Muscle layer of duodenum (tissue), 2 donors: ENCODE measurements at regions not wholly inside any gene's neighbourhood (a gene's known extent, or its start where the extent isn't known, plus 50 kb on each side); places are given as distances from the start of the nearest gene placed in this dataset.

Experiments
- H3K27ac ChIP-seq: one replicate; pipeline ENCODE4 v1.7.0; 2013; ENCODE audit warnings: mild to moderate bottlenecking, low read length
- H3K27me3 ChIP-seq: one replicate; pipeline ENCODE4 v1.7.0; 2013; ENCODE audit warnings: low read depth, mild to moderate bottlenecking, control low read depth, low read length
- H3K36me3 ChIP-seq, 2 donors: one replicate each; pipeline ENCODE4 v1.7.0; 2013; ENCODE audit warnings: low read length in 2 of 2, control low read depth in 1 of 2, mild to moderate bottlenecking in 1 of 2; ENCODE audit not compliant: insufficient read depth in 2 of 2, control insufficient read depth in 1 of 2
- H3K4me1 ChIP-seq, 2 donors: one replicate each; pipeline ENCODE4 v1.7.0; 2013; ENCODE audit warnings: low read length in 2 of 2, mild to moderate bottlenecking in 2 of 2, control low read depth in 1 of 2, moderate library complexity in 1 of 2; ENCODE audit not compliant: insufficient read depth in 2 of 2, control insufficient read depth in 1 of 2
- H3K4me3 ChIP-seq, 2 donors: one replicate each; pipeline ENCODE4 v1.7.0; 2013; ENCODE audit warnings: low read length in 2 of 2, low read depth in 1 of 2, mild to moderate bottlenecking in 1 of 2
- H3K9me3 ChIP-seq, 2 donors: one replicate each; pipeline ENCODE4 v1.7.0; 2013; ENCODE audit warnings: low read length in 2 of 2, control low read depth in 1 of 2, mild to moderate bottlenecking in 1 of 2; ENCODE audit not compliant: control insufficient read depth in 1 of 2
- donor health status: healthy.

DNA sequence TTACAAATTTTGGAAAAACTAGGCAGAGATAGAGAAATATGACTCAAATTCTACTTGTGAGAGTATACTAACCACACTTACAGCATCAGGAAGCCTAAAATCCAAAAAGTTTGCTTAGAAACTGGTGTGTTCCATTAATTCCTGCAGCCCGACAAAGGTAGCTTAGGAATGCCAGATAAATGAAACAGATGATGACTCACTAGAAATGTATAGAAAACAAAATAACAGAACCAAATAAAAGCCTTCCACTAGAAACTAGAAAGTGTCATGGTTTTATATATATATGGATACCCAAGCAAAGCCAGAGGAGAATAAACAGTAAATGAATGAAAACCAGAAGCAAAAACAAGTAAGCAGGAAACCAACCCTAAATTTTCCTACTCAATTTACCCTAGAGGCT is 272.2 kb upstream of the PRDM9 start:
- H3K27me3 ChIP-seq = no peaks in the 10 kb centered on the region

GRCh38 chr5:23234197-23234596 is 273.2 kb upstream of the PRDM9 start:
- Histone ChIP-seq H3K36me3 (no peaks in the 10 kb centered on the region), H3K9me3 (no peaks in the 10 kb centered on the region), H3K27ac (no peak overlapping the region), H3K4me1 (no peaks in the 10 kb centered on the region), H3K4me3 (no peak overlapping the region), H3K27me3 (no peaks in the 10 kb centered on the region)

More for the DNA sequence above, 272.2 kb upstream of the PRDM9 start:
- H3K4me1 ChIP-seq = no peaks in the 10 kb centered on the region
- H3K27ac ChIP-seq = no peak overlapping the region
- H3K4me3 ChIP-seq = no peak overlapping the region
- H3K36me3 ChIP-seq = no peaks in the 10 kb centered on the region
- H3K9me3 ChIP-seq = no peaks in the 10 kb centered on the region

DNA sequence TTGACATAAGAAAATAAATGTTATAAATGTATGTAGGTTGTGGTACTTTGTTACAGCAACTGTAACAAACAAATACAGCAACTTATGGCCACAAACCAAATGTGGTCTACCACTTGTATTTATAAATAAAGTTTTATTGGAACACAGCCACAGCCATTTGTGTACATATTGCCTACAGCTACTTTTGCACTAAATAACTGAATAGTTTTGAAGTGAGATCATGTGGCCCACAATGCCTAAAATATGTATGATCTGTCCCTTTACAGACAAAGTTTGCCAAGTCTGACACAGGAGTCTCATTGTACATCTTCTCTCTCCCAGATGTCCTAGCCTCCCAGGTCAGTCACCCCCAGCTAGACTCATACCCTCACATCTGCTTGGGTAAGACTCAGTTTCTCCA is 283.6 kb upstream of the PRDM9 start:
- Histone ChIP-seq H3K9me3 (no peaks in the 10 kb centered on the region), H3K27ac (no peak overlapping the region), H3K4me1 (no peaks in the 10 kb centered on the region), H3K4me3 (no peak overlapping the region), H3K36me3 (no peaks in the 10 kb centered on the region), H3K27me3 (no peaks in the 10 kb centered on the region)

DNA sequence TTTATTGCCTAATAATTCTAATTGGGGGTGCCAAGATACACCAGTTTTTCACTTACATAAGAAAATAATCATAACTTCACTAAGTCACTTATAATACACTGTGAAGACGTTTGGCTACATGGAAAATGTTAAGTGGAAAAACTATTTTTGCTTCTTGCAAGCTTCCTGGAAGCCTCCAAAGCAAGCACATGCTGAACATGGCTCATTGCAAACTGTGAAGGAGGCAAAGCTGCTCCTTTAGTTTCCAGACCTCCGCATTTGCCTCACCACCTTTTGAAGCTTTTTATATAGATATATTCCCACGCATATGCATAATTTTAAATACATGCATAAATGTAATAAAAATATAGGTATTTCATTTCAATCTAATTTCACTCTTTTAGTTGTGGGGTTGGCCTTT is 285.6 kb upstream of the PRDM9 start:
- Histone ChIP-seq H3K4me3 (no peak overlapping the region), H3K36me3 (no peaks in the 10 kb centered on the region), H3K27me3 (no peaks in the 10 kb centered on the region), H3K4me1 (no peaks in the 10 kb centered on the region), H3K27ac (no peak overlapping the region), H3K9me3 (no peaks in the 10 kb centered on the region)

DNA sequence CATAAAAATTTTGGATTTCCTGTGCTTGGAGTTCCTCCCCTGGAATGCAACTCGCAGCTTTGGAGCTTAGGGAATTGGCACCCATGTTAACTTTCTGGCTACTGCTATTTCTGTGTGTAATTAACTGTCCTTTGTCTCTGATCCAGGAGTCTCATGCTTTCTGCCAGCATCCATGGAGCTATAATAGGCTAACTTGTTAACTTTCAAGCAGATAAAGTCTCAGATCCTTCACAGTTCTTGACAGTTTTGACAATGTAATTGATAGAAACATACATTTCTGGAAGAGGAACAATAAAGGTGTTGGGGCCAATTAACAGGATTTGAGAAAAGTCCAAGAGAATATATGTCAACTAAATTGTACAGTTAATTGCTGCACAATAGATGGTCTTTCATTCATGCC is 290.2 kb upstream of the PRDM9 start:
- H3K9me3 ChIP-seq = no peaks in the 10 kb centered on the region
- H3K4me3 ChIP-seq = no peak overlapping the region
- H3K27ac ChIP-seq = no peak overlapping the region
- H3K4me1 ChIP-seq = no peaks in the 10 kb centered on the region
- no peaks in the 10 kb centered on the region for H3K27me3 ChIP-seq
- no peaks in the 10 kb centered on the region for H3K36me3 ChIP-seq

GRCh38 chr5:23216345-23216744 is 291.1 kb upstream of the PRDM9 start:
- H3K4me1 ChIP-seq = no peaks in the 10 kb centered on the region
- no peaks in the 10 kb centered on the region for H3K36me3 ChIP-seq
- H3K4me3 ChIP-seq = no peak overlapping the region
- H3K27ac ChIP-seq = no peak overlapping the region
- no peaks in the 10 kb centered on the region for H3K27me3 ChIP-seq
- H3K9me3 ChIP-seq = no peaks in the 10 kb centered on the region

DNA sequence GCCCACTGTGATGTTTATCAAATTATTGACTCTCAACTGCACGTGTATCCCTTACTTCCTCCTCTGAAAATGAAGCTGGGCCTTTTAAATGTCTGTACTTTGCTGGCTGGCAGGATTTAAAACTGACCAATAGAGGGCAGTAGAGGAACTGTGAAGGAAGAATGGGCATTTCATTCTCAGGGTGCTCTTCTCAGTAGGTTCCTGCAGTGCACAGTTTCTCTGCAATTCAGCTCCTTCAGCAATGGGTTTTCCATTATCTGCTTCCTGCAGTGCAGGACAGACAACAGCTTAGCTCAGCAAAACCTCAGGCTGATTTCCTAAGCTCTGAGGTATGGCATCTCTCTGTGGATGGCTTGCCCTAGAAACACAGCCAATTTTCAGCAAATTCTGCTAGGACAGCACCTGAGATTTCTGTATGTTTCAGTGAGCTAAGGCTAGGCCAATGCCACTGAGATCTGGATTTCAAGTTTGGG is 298.4 kb upstream of the PRDM9 start:
- no peak overlapping the region for H3K4me3 ChIP-seq
- H3K9me3 ChIP-seq = no peaks in the 10 kb centered on the region
- H3K27me3 ChIP-seq = no peaks in the 10 kb centered on the region
- H3K4me1 ChIP-seq = no peaks in the 10 kb centered on the region
- H3K27ac ChIP-seq = no peak overlapping the region
- no peaks in the 10 kb centered on the region for H3K36me3 ChIP-seq

- Histone ChIP-seq H3K27me3 (no peaks in the 10 kb centered on the region), H3K4me1 (no peaks in the 10 kb centered on the region)
Measured at GRCh38 chr5:23204111-23204510, 303.3 kb upstream of the PRDM9 start.

DNA sequence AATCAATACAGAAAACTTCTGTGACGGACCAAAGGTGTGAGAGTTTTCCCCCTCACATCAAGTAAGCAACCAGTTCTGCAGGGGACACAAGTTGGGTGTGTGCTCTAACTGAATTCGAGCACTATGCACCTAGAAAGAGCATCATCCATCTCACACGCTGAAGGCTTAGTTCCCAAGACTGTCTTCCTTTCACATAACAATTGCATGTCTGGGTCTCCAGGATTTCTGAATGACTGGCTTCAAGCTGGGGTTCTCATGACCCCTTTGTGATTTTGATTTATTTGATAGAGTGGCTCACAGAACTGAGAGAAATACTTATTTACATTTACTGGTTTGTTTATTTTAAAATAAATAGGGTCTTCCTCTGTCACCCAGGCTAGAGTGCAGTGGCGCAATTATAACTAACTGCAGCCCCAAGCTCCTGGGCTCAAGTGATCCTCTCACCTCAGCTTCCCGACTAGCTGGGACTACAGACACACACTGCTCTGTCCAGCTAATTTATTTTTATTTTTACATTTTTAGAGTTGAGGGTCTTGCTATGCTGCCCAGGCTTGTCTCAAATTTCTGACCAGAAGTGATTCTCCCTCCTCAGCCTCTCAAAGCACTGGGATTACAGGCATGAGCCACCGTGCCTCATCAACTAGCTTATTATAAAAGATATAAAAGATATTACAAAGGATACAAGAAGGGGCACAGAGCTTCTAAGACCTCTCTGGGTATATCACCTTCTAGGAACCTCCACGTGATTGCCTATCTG is 316.7 kb upstream of the CDH12 start:
- no peaks in the 10 kb centered on the region for H3K4me1 ChIP-seq
- no peaks in the 10 kb centered on the region for H3K27me3 ChIP-seq
- H3K9me3 ChIP-seq = no peaks in the 10 kb centered on the region
- no peaks in the 10 kb centered on the region for H3K36me3 ChIP-seq
- no peak overlapping the region for H3K4me3 ChIP-seq
- no peak overlapping the region for H3K27ac ChIP-seq

More at GRCh38 chr5:23204111-23204510, 303.3 kb upstream of the PRDM9 start:
- Histone ChIP-seq H3K9me3 (no peaks in the 10 kb centered on the region), H3K4me3 (no peak overlapping the region), H3K36me3 (no peaks in the 10 kb centered on the region), H3K27ac (no peak overlapping the region)

GRCh38 chr5:23164971-23165370 is 311.8 kb upstream of the CDH12 start:
- no peaks in the 10 kb centered on the region for H3K36me3 ChIP-seq
- H3K27me3 ChIP-seq = no peaks in the 10 kb centered on the region

GRCh38 chr5:23158179-23158578 is 305.0 kb upstream of the CDH12 start:
- Histone ChIP-seq H3K9me3 (no peaks in the 10 kb centered on the region), H3K27ac (no peak overlapping the region), H3K4me1 (no peaks in the 10 kb centered on the region), H3K27me3 (no peaks in the 10 kb centered on the region), H3K36me3 (no peaks in the 10 kb centered on the region), H3K4me3 (no peak overlapping the region)

More at GRCh38 chr5:23164971-23165370, 311.8 kb upstream of the CDH12 start:
- no peak overlapping the region for H3K27ac ChIP-seq
- H3K9me3 ChIP-seq = no peaks in the 10 kb centered on the region
- no peak overlapping the region for H3K4me3 ChIP-seq
- no peaks in the 10 kb centered on the region for H3K4me1 ChIP-seq

DNA sequence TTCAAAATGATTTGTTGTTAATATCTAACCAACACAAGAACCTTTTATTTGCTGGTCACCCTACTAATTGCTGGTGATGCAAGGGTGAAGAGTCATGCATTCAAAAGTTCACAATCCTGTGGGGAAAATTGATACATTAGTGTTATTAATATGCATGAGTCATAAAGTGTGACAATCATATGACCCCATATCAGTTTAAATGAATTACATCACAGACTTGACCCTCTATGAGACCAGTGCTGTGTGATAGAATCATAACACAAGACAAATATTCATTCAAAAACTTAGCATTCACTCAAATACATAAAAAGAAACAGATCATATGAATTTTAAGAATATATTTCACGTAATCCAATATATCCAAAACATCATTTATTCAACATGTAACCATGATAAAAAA is 304.6 kb upstream of the CDH12 start:
- Histone ChIP-seq H3K4me3 (no peak overlapping the region), H3K4me1 (no peaks in the 10 kb centered on the region), H3K36me3 (no peaks in the 10 kb centered on the region), H3K27ac (no peak overlapping the region), H3K9me3 (no peaks in the 10 kb centered on the region), H3K27me3 (no peaks in the 10 kb centered on the region)
